ENCODE measurements at regions not wholly inside any gene's neighbourhood (a gene's known extent, or its start where the extent isn't known, plus 50 kb on each side); places are given as distances from the start of the nearest gene placed in this dataset.
"Not testable (repeated sequence)": the region's sequence is repeated elsewhere in the genome, so short reads cannot be mapped to it uniquely, and the experiment has no call there.

GRCh38 chr7:150047329-150047728 is 173.6 kb downstream of the ATP6V0E2 start:
- not testable (repeated sequence) for DNase-seq

- not testable (repeated sequence) for DNase-seq
Observed at GRCh38 chr7:150047772-150048171, 174.0 kb downstream of the ATP6V0E2 start.

- not testable (repeated sequence) for DNase-seq
Observed at GRCh38 chr7:150048244-150049011, 174.7 kb downstream of the ATP6V0E2 start.

DNA sequence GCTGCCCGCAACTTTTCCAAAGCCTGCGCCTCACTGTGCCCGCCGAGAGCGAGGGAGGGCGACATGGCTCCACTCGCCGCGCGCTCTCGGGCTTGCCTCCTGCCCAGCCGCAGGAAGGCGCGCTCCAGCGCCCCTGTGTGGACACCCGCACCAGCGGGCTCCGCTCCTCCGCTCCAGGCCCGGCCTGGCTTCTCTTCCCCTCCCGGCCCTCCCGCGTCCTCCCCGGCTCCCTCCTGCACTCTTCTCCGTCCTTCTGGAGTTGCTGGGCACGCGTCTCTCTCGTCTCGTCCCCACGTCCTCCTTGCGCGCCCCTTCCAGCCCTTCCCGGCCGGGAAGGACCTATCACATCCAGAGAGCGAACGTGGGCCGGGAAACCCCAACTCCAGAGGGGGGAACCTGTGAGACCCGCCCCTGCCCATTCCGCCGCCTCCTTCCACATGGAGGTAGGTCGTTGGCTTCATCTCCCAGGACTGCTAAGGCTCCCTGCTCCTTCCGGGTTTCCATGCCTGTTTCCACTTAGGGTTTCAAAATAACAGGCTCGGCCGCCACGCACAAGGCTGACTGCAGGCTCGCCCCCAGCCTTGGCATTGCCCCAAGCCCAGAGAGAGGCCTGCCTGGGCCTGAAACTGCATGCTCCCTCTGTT is 175.4 kb downstream of the ATP6V0E2 start:
- DNase-seq = peak; percentile 8

GRCh38 chr7:150053396-150053795 is 179.6 kb downstream of the ATP6V0E2 start:
- DNase-seq = not testable (repeated sequence)

DNA sequence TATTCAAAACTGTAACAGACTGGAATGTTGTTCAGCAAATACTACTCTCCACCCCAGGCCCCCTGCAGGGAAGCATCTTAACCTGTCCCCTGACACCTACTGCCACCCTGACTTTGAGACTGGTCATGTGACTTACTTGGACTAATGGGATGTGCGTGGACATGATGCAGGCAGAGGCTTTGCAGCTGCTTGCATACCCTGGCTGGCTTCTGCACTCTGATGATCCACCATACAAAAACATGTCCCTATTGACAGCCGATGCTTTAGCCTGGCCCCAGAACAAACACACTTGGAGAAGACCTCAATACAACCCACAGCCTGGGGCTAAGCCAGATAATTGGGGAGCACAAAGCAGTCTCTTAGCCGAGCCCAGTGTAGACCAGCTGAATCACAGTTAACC is 180.5 kb downstream of the ATP6V0E2 start:
- not testable (repeated sequence) for DNase-seq

- DNase-seq = not testable (repeated sequence)
Observed at GRCh38 chr7:150060259-150061221, 186.8 kb downstream of the ATP6V0E2 start.

- DNase-seq = not testable (repeated sequence)
Observed at GRCh38 chr7:150063195-150063594, 189.4 kb downstream of the ATP6V0E2 start.

GRCh38 chr7:150069555-150070313 is 196.0 kb downstream of the ATP6V0E2 start:
- DNase-seq = not testable (repeated sequence)

- not testable (repeated sequence) for DNase-seq
Observed at GRCh38 chr7:150077543-150077942, 203.8 kb downstream of the ATP6V0E2 start.

- not testable (repeated sequence) for DNase-seq
Observed at GRCh38 chr7:150081865-150082264, 208.1 kb downstream of the ATP6V0E2 start.

- DNase-seq = not testable (repeated sequence)
Observed at GRCh38 chr7:150084724-150085123, 211.0 kb downstream of the ATP6V0E2 start.

- not testable (repeated sequence) for DNase-seq
Observed at GRCh38 chr7:150087478-150087877, 213.7 kb downstream of the ATP6V0E2 start.

DNA sequence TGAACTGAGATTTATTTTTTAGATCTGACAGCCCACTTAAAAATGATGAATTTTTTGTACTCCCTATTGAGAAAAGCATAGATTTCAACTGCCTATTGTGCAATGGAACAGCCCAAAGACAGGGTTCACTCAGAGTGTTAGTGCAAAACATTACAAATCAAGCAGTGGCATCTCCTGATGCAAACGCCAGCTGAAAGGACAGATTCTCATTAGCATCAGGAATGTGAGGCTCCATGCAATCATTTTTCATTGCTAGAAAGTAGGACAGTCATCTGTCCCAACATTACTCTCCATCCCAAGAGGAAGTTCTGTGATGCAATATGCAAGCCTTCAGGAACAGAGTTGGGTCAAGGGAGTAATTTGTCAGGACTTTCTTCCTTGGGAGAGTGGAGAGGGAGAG is 215.4 kb downstream of the ATP6V0E2 start:
- DNase-seq = not testable (repeated sequence)

GRCh38 chr7:150090776-150091175 is 217.0 kb downstream of the ATP6V0E2 start:
- DNase-seq = not testable (repeated sequence)

- DNase-seq = not testable (repeated sequence)
Observed at GRCh38 chr7:150093897-150094296, 220.1 kb downstream of the ATP6V0E2 start.

DNA sequence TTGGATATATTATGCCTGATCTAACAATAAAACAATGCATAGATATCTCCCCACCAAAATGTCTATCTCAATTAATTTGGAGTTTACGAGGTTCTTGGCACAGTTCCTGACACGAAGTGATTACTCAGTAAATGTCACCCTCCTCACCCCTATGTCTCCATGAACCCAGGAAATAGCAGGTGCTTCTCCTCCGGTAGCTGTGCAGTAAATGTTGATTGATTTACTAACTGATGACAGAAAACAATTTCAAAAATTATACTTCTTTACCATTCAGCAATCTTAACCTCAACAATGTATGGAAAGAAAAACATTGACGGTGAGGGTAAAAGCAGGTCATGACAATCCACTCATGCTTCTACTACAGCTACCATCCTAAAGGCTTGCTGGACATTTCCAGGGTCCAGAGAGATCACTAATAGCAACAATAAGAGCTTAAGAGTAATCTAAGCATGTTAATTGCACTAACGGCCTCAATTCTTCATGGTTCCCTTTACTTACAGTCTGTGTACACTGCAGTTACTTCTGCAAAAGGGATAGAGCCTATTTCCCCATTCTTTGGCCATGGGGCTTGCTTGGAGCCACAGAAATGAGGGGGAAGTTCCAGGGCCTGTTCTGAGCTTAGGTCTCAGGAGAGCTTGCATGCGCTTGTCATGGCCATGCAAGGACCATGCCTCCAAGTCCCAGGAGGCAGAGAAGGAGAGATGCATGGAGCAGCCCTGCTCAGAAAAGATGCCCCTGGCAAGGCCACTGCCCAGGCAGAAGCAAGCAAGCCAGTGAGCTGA is 222.6 kb downstream of the ATP6V0E2 start:
- DNase-seq = not testable (repeated sequence)

- DNase-seq = not testable (repeated sequence)
Observed at GRCh38 chr7:150098592-150098991, 224.6 kb upstream of the LRRC61 start.

GRCh38 chr7:150101282-150101681 is 221.9 kb upstream of the LRRC61 start:
- DNase-seq = not testable (repeated sequence)

DNA sequence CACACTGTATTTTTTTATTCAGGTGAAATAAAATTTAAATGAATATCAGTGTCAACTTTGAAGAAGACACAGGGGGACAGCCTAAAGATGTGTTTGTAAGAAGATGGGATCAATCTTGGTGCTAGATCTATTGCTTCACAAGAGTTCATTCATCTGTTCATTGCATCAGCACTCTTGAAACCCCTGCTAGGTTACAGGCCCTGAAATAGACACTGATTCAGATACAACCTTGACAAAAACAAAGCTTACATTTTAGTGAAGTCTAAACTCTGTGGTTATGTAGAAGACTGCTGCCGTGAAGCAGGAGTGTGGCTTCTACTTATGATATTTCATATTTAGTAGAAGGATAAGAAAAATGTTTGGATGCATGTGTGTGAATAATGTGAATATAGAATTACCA is 215.9 kb upstream of the LRRC61 start:
- DNase-seq = not testable (repeated sequence)

DNA sequence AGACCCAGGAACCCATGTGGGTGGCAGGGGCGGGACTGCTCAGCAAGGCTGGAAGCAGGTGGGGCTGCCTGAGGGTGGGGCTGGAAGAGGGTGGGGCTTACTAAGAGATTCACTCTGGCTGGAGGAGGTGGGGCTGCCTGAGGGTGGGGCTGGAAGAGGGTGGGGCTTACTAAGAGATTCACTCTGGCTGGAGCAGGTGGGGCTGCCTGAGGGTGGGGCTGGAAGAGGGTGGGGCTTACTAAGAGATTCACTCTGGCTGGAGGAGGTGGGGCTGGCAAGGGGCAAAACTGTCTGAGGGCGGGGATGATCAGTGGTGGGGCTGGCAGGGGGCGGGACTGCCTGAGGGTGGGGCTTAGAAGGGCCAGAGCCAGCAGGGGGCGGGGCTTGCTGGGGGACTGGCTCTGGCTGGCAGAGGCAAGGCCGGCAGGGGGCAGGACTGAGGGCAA is 212.8 kb upstream of the LRRC61 start:
- DNase-seq = not testable (repeated sequence)
